HG03060 (cell line): ENCODE measurements at regions not wholly inside any gene's neighbourhood (a gene's known extent, or its start where the extent isn't known, plus 50 kb on each side); places are given as distances from the start of the nearest gene placed in this dataset.
"Not testable (repeated sequence)": the region's sequence is repeated elsewhere in the genome, so short reads cannot be mapped to it uniquely, and the experiment has no call there.

Experiments
- ATAC-seq: cut with Tn5 transposase; IDR thresholded peaks from one replicate; pipeline ENCODE4 v1.9.1; 2021; ENCODE audit warnings: low read depth, moderate number of reproducible peaks; ENCODE audit not compliant: unreplicated experiment

- no peak for ATAC-seq
Observed at GRCh38 chr2:118431586-118431985, 343.3 kb downstream of the INSIG2 start.

GRCh38 chr2:118431165-118431517 is 342.9 kb downstream of the INSIG2 start:
- ATAC-seq = no peak

GRCh38 chr2:118430510-118431164 is 342.4 kb downstream of the INSIG2 start:
- ATAC-seq = no peak

GRCh38 chr2:118425191-118425590 is 336.9 kb downstream of the INSIG2 start:
- no peak for ATAC-seq

- ATAC-seq = no peak
Observed at GRCh38 chr2:118423776-118424175, 335.5 kb downstream of the INSIG2 start.

- ATAC-seq = no peak
Observed at GRCh38 chr2:118421648-118422047, 333.4 kb downstream of the INSIG2 start.

GRCh38 chr2:118417406-118418120 is 329.3 kb downstream of the INSIG2 start:
- no peak for ATAC-seq

- ATAC-seq = not testable (repeated sequence)
Observed at GRCh38 chr2:118415186-118415585, 326.9 kb downstream of the INSIG2 start.

- ATAC-seq = no peak
Observed at GRCh38 chr2:118403658-118404451, 315.6 kb downstream of the INSIG2 start.

GRCh38 chr2:118388771-118389170 is 300.5 kb downstream of the INSIG2 start:
- ATAC-seq = no peak

GRCh38 chr2:118387509-118387908 is 299.2 kb downstream of the INSIG2 start:
- ATAC-seq = no peak

- ATAC-seq = no peak
Observed at GRCh38 chr2:118386641-118387302, 298.5 kb downstream of the INSIG2 start.

GRCh38 chr2:118380915-118381653 is 292.8 kb downstream of the INSIG2 start:
- ATAC-seq = no peak

GRCh38 chr2:118375907-118376485 is 287.7 kb downstream of the INSIG2 start:
- no peak for ATAC-seq

GRCh38 chr2:118374974-118375755 is 286.9 kb downstream of the INSIG2 start:
- ATAC-seq = no peak

GRCh38 chr2:118372886-118373830 is 284.9 kb downstream of the INSIG2 start:
- no peak for ATAC-seq

- no peak for ATAC-seq
Observed at GRCh38 chr2:118371515-118371914, 283.2 kb downstream of the INSIG2 start.

- ATAC-seq = not testable (repeated sequence)
Observed at GRCh38 chr2:118369521-118369920, 281.2 kb downstream of the INSIG2 start.
